ENCODE measurements at regions not wholly inside any gene's neighbourhood (a gene's known extent, or its start where the extent isn't known, plus 50 kb on each side); places are given as distances from the start of the nearest gene placed in this dataset. TPM values are rescaled to one million over a fixed set of nuclear protein-coding genes. Genes with fewer than 3 reads are reported as not detected.

- DNase-seq = no peak
Observed at GRCh38 chr3:96712792-96713191, 101.6 kb upstream of the EPHA6 start.

GRCh38 chr3:96719921-96720320 lies 94.5 kb upstream of the EPHA6 start:
- no peak for DNase-seq

GRCh38 chr3:96731031-96731430 lies 83.4 kb upstream of the EPHA6 start:
- no peak for DNase-seq

DNA sequence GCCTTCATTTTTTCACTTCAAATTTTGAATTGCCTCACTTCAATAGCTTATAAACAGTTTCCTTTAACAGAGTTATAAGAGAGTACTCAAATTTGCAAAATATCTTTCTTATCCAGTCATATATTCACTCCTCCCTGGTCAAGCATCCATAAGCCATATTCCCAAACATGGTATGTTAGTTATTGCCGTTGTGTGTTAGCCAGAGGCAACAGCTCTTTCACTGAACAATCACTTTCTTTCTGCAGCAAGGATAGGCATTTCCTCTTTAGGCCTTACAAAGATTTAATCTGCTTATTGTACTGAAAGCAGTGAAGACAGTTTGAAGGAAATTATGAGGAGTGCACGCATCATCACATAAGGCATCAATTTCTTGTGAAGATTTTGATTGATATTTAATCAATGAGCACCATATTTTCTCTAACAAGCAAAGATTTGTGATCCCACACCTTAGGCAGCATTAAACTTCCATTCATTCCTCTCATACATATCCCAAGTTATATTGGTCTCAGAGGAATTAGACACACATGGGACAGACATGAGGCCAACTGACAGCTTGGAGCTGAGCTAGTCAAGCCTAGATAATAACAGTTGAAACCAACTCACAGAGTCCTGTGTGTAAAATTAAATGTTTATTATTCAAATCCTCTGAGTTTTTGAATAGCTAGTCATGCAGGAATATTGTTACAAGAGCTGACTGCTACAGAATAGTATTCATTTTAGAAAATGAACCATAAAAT lies 80.0 kb upstream of the EPHA6 start:
- DNase-seq = no peak

DNA sequence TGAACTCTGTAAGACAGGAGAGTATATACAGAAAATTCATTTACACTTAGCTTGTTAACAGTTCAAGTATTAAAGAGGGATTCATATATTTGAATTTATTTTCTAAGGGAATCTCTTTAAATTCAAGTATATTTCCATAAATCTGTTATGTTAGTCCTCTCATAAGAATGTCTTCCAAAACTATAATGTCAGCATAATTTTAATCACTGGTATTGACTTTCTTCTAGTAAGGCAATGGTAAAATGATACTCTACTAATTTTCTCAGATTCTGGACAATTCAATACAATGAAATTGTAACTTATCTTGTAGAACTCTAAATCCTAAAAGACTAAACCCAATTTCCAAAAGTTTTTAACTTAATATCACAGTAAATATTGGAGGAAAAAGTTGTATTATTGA lies 66.3 kb upstream of the EPHA6 start:
- DNase-seq = no peak

DNA sequence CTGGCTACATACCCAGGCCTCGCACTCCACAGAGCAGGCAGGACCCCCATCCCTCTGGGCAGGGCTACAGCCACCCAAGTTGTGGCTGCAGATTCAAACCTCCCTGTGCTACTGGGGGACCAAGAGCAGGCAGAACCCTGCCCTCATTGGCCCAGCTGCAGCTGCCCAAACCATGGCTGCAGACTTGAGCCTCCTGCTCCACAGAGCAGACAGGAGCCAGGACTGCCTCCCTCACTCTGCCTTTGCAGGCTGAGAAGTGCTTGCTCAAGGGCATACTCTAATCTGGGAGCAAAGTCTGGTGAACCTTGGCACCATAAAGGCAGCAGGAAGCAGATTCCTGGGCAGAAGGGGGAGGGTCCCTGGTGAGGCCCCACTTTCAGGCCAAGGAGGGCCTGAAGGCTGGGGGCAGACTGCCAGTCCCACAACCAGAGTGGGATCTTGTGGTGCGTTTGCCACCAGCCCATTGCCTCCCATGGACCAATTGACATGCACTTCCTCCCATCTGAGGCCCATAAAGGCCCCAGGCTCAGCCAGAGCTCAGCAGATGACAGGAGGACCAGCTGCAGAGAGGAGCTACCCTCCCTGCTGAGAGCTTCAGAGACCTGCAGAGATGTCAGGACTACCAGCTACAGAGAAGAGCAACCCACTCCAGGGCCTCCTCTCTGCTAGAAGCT lies 64.2 kb upstream of the EPHA6 start:
- DNase-seq = no peak

DNA sequence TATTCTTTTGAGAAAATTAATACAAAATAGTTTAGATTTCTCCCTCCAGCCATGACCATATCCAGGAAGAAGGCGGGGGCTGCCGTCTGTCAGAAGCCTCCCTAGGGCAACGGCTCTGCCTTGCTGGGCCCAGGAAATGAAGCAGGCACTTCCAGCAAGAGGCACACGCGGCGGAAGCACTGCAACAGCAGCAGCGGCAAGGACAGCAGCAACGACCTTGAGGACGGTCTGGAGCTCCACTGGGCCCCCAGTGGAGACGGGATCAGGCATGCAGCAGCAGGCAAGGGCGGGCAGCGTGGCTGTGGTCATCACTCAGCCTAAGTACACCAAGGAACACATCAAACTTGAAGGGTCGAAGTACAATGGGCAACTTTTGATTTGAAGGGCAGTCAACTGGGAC lies 61.3 kb upstream of the EPHA6 start:
- no peak for DNase-seq

- DNase-seq = no peak
Observed at GRCh38 chr3:96754128-96754527, 60.3 kb upstream of the EPHA6 start.

DNA sequence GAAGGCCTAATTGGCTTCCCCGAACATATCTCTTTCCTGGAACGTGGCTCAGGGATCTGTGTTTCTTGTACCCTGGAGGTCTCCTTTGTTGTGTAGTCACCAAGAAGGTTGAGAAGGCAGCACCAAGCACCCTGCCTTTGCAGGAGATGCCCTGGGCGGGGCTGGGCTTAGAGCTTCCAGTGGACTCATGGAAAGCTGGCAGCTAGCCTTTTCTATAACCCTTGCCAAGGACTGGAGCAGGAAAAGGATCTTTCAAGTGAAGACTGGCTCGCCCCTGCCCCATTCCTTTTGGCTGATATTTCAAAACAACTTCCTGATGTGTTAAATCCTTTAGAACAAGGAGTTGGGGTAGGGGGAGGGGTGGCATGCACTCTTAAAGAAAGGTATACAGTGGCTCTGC lies 58.9 kb upstream of the EPHA6 start:
- no peak for DNase-seq

DNA sequence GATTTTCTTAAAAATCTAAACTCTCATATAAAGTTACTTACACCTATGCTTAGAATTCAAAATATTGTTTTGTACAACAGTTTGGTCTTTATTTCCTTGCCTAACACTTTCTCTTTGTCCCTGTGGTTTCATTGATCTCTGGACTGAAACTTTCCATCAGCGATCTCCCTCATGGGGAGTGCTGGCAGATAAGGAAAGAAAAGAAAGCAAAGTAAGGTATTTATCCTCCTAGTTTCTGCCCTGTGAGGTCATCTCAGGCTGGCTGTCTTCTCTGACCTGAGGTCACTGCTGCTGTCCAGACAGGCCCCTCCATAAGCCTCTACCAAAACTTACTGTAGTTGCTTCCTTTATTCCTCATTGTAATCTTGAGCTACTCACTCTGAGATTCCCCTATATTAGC lies 57.9 kb upstream of the EPHA6 start:
- DNase-seq = no peak

GRCh38 chr3:96760956-96761355 lies 53.4 kb upstream of the EPHA6 start:
- DNase-seq = no peak

Small RNA genes in the stretch of these regions (small RNA-seq; reads per million reads assigned to genes)
- gene MIR8060 (ENCODE audit: low replicate concordance) (not detected), gene RNU6-1094P (ENCODE audit: low replicate concordance) (not detected)
